DMS53 (cell line): ENCODE measurements at regions not wholly inside any gene's neighbourhood (a gene's known extent, or its start where the extent isn't known, plus 50 kb on each side); places are given as distances from the start of the nearest gene placed in this dataset.

Experiments
- DNase-seq: peaks from one replicate; lab custom pipeline; 2025; lab: John Stamatoyannopoulos, UW

- DNase-seq, result no peak
These were observed 294.8 kb downstream of the UTP18 start for GRCh38 chr17:51555153-51555552.

- DNase-seq, result no peak
These were observed 299.4 kb downstream of the UTP18 start for GRCh38 chr17:51559778-51560177.

GRCh38 chr17:51560398-51560797 is 300.1 kb downstream of the UTP18 start:
- DNase-seq, result no peak

- no peak for DNase-seq
These were observed 303.6 kb downstream of the UTP18 start for GRCh38 chr17:51563961-51564360.

GRCh38 chr17:51572115-51572514 is 311.8 kb downstream of the UTP18 start:
- DNase-seq, result no peak
